IMR-90 (cell line): ENCODE measurements at regions not wholly inside any gene's neighbourhood (a gene's known extent, or its start where the extent isn't known, plus 50 kb on each side); places are given as distances from the start of the nearest gene placed in this dataset.

Source experiments
- ATAC-seq: fragments of 200-7000 bp; cut with Tn5 transposase; 2 replicates; pipeline ENCODE4 v1.9.1; 2020; ENCODE audit warnings: low read depth, mild to moderate bottlenecking, moderate library complexity
- BruUV-seq: library from RNA; stranded (reverse); fragments of 400-500 nt; replicated peaks from 2 replicates; lab custom pipeline; 2021; lab: Mats Ljungman, UMichigan
- CTCF ChIA-PET: fragments of 300-600 bp; formaldehyde crosslinking; extraction: SDS; loops from one replicate; lab custom pipeline; 2021; ENCODE audit warnings: antibody characterized with exemption; lab: Yijun Ruan, JAX
- POLR2A ChIA-PET: fragments of 300-600 bp; sonication (Branson Sonifier 250); formaldehyde crosslinking; loops from one replicate; lab custom pipeline; 2022; ENCODE audit warnings: antibody characterized with exemption; ENCODE audit not compliant: unreplicated experiment; lab: Charles Lee
- DNase-seq: peaks from one replicate; pipeline ENCODE4 v3.0.0; 2013
- H2AFZ ChIP-seq: replicated peaks from 2 replicates; pipeline ENCODE3; 2013; ENCODE audit warnings: low read length, mild to moderate bottlenecking; ENCODE audit not compliant: poor library complexity
- H2AK5ac ChIP-seq: 2 replicates; pipeline ENCODE4 v1.6.1; 2013; ENCODE audit warnings: low read depth, low read length, inconsistent platforms
- H2AK9ac ChIP-seq: replicated peaks from 2 replicates; pipeline ENCODE3; 2013; ENCODE audit warnings: mild to moderate bottlenecking, low read depth, low read length, moderate library complexity; ENCODE audit not compliant: poor library complexity
- H2BK120ac ChIP-seq: 2 replicates; pipeline ENCODE4 v1.6.1; 2013; ENCODE audit warnings: low read depth, low read length, inconsistent platforms
- H2BK15ac ChIP-seq: 3 replicates; pipeline ENCODE4 v1.6.1; 2013; ENCODE audit warnings: low read depth, low read length, inconsistent platforms
- H2BK20ac ChIP-seq: 2 replicates; pipeline ENCODE4 v1.6.1; 2013; ENCODE audit warnings: low read depth, mild to moderate bottlenecking, inconsistent platforms, low read length, moderate library complexity
- H2BK5ac ChIP-seq: 2 replicates; pipeline ENCODE4 v1.6.1; 2013; ENCODE audit warnings: mild to moderate bottlenecking, low read depth, low read length, inconsistent platforms; ENCODE audit not compliant: poor library complexity, severe bottlenecking
- H3K14ac ChIP-seq: replicated peaks from 2 replicates; pipeline ENCODE4 v1.6.1; 2013; ENCODE audit warnings: low read depth, low read length, inconsistent platforms
- H3K18ac ChIP-seq: 2 replicates; pipeline ENCODE4 v1.6.1; 2013; ENCODE audit warnings: low read depth, low read length, control low read depth
- H3K23ac ChIP-seq: 2 replicates; pipeline ENCODE4 v1.6.1; 2013; ENCODE audit warnings: low read depth, low read length, inconsistent platforms
- H3K27ac ChIP-seq: 2 replicates; pipeline ENCODE4 v1.5.1; 2013; ENCODE audit warnings: mild to moderate bottlenecking, control low read depth, low read length; ENCODE audit not compliant: insufficient read depth
- H3K27me3 ChIP-seq: 2 replicates; pipeline ENCODE4 v1.6.1; 2013; ENCODE audit warnings: low read length; ENCODE audit not compliant: control insufficient read depth, insufficient read depth
- H3K36me3 ChIP-seq: 2 replicates; pipeline ENCODE4 v1.6.1; 2013; ENCODE audit warnings: low read length, mixed read lengths; ENCODE audit not compliant: control insufficient read depth, insufficient read depth
- H3K4ac ChIP-seq: 2 replicates; pipeline ENCODE4 v1.6.1; 2013; ENCODE audit warnings: low read depth, low read length, inconsistent platforms
- H3K4me1 ChIP-seq: 2 replicates; pipeline ENCODE4 v1.6.1; 2013; ENCODE audit warnings: low read length, mixed read lengths; ENCODE audit not compliant: control insufficient read depth, insufficient read depth
- H3K4me2 ChIP-seq: 2 replicates; pipeline ENCODE4 v1.6.1; 2013; ENCODE audit warnings: low read depth, mild to moderate bottlenecking, control low read depth, low read length, moderate library complexity
- H3K4me3 ChIP-seq: 2 replicates; pipeline ENCODE4 v1.5.1; 2013; ENCODE audit warnings: low read depth, mild to moderate bottlenecking, control low read depth, low read length, moderate library complexity; ENCODE audit not compliant: insufficient read depth
- H3K56ac ChIP-seq: 2 replicates; pipeline ENCODE4 v1.6.1; 2013; ENCODE audit warnings: low read length, inconsistent platforms; ENCODE audit not compliant: insufficient read depth; ENCODE audit errors: extremely low read depth
- H3K79me1 ChIP-seq, 2 experiments: 2 replicates each; pipeline ENCODE4 v1.6.1; 2013; ENCODE audit warnings: low read length in 2 of 2, inconsistent platforms in 1 of 2, low read depth in 1 of 2
- H3K9ac ChIP-seq: 2 replicates; pipeline ENCODE4 v1.6.1; 2013; ENCODE audit warnings: low read depth, low read length, control low read depth
- H3K9me1 ChIP-seq: 2 replicates; pipeline ENCODE4 v1.6.1; 2013; ENCODE audit warnings: low read length, inconsistent platforms; ENCODE audit not compliant: insufficient read depth
- H3K9me3 ChIP-seq: 2 replicates; pipeline ENCODE4 v1.6.1; 2013; ENCODE audit warnings: low read length; ENCODE audit not compliant: control insufficient read depth, insufficient read depth
- H4K20me1 ChIP-seq: 2 replicates; pipeline ENCODE4 v1.6.1; 2013; ENCODE audit warnings: low read length, inconsistent platforms; ENCODE audit not compliant: insufficient read depth
- H4K5ac ChIP-seq: 2 replicates; pipeline ENCODE4 v1.6.1; 2013; ENCODE audit warnings: mild to moderate bottlenecking, low read depth, low read length, control low read depth
- H4K8ac ChIP-seq, 2 experiments: 2 replicates each; pipeline ENCODE4 v1.6.1; 2013; ENCODE audit warnings: low read depth in 2 of 2, low read length in 2 of 2, control low read depth in 1 of 2, inconsistent platforms in 1 of 2
- H4K91ac ChIP-seq: 2 replicates; pipeline ENCODE4 v1.6.1; 2013; ENCODE audit warnings: low read depth, low read length, inconsistent platforms; ENCODE audit not compliant: insufficient read depth
- BHLHE40 ChIP-seq: fragments of 150-350 bp; IDR thresholded peaks from 2 replicates; pipeline ENCODE4 v1.6.1; 2016; ENCODE audit warnings: mild to moderate bottlenecking, low read depth, low read length
- CHD1 ChIP-seq: IDR thresholded peaks from 2 replicates; pipeline ENCODE4 v1.6.1; 2012; ENCODE audit warnings: low read depth, low read length, improper control_type of control experiment
- CTCF ChIP-seq: conservative IDR thresholded peaks from 2 replicates; pipeline ENCODE4 v1.5.1; 2012; ENCODE audit warnings: mild to moderate bottlenecking, low read depth, low read length, improper control_type of control experiment
- ELK1 ChIP-seq: fragments of 150-350 bp; IDR thresholded peaks from 2 replicates; pipeline ENCODE4 v1.6.1; 2016; ENCODE audit warnings: low read depth, mild to moderate bottlenecking, low read length, moderate library complexity, borderline replicate concordance
- FOS ChIP-seq: fragments of 150-350 bp; IDR thresholded peaks from 2 replicates; pipeline ENCODE4 v1.6.1; 2016; ENCODE audit warnings: low read depth, low read length
- MAFK ChIP-seq: IDR thresholded peaks from 2 replicates; pipeline ENCODE4 v1.6.1; 2012; ENCODE audit warnings: low read depth, low read length, improper control_type of control experiment
- MAZ ChIP-seq: IDR thresholded peaks from 2 replicates; pipeline ENCODE4 v1.6.1; 2012; ENCODE audit warnings: low read depth, mild to moderate bottlenecking, low read length, improper control_type of control experiment, moderate library complexity, borderline replicate concordance
- RAD21 ChIP-seq: IDR thresholded peaks from 2 replicates; pipeline ENCODE4 v1.6.1; 2012; ENCODE audit warnings: low read length, improper control_type of control experiment
- SMC3 ChIP-seq: fragments of 150-350 bp; IDR thresholded peaks from 2 replicates; pipeline ENCODE4 v1.6.1; 2016; ENCODE audit warnings: low read depth, mild to moderate bottlenecking, antibody characterized with exemption, low read length, moderate library complexity
- USF2 ChIP-seq: fragments of 150-350 bp; IDR thresholded peaks from 2 replicates; pipeline ENCODE4 v1.6.1; 2017; ENCODE audit warnings: mild to moderate bottlenecking, antibody characterized with exemption, low read length, low read depth
- WGBS, 2 experiments: methylation state at CpG; one replicate each; pipeline versions ENCODE4 v1.1.5 to v1.1.7; 2013; ENCODE audit warnings: missing lambda C conversion rate in 2 of 2; ENCODE audit not compliant: insufficient read length in 1 of 2; ENCODE audit errors: extremely low coverage in 2 of 2; 5-methylcytosine and 5-hydroxymethylcytosine counted together
- dilution Hi-C: fragments of 300-500 bp; cut with HindIII; formaldehyde crosslinking; loops from one replicate; pipeline ENCODE4 v1.14.3; 2018; ENCODE audit warnings: low sequenced_read_pairs; ENCODE audit not compliant: unreplicated experiment
- in situ Hi-C: fragments of 300-500 bp; cut with MboI; formaldehyde crosslinking; loops from 3 replicates; pipeline ENCODE4 v1.14.3; 2019; ENCODE audit warnings: low sequenced_read_pairs, inconsistent platforms, mixed read lengths
- intact Hi-C: fragments of 100-400 bp; cut with micrococcal nuclease; formaldehyde crosslinking; loops from 2 replicates; pipeline ENCODE4 v1.10.0; 2022

GRCh38 chr3:159263750-159264553, 462.1 kb downstream of the MFSD1 start:
- intact Hi-C loops, result loop anchor here (1.0 to 5.0 kb wide), 6 partner anchors 322 to 1223 kb away; no protein-coding TSS in a partner anchor
- peak; percentile 89 for ATAC-seq

More at GRCh38 chr3:159263750-159264553, 462.1 kb downstream of the MFSD1 start:
- H3K4ac ChIP-seq, result no peak overlapping the region
- no peaks in the 10 kb centered on the region for H3K4me1 ChIP-seq
- no peak overlapping the region for H2AFZ ChIP-seq
- DNase-seq, result peak; percentile 46
- POLR2A ChIA-PET, result no interaction called here
- dilution Hi-C loops, result no loop called here
- H4K5ac ChIP-seq, result no peak overlapping the region
- H3K9ac ChIP-seq, result no peak overlapping the region
- no peaks in the 10 kb centered on the region for H3K79me1 ChIP-seq
- H3K9me3 ChIP-seq, result no peaks in the 10 kb centered on the region
- WGBS, 2 experiments, result no CpG with 5 or more reads among the region's 6 CpGs
- H3K4me2 ChIP-seq, result no peak overlapping the region
- BruUV-seq, result no TSS peak
- H2AK9ac ChIP-seq, result no peak overlapping the region
- no peak overlapping the region for H2AK5ac ChIP-seq
- TF ChIP-seq CTCF (peak; percentile 83), SMC3 (peak; percentile 64), CHD1 (no peak), RAD21 (peak; percentile 83), ELK1 (no peak), FOS (no peak), USF2 (no peak), MAFK (no peak), BHLHE40 (no peak), MAZ (no peak)
- in situ Hi-C loops, result loop anchor here (25.0 kb wide), 2 partner anchors 627 to 748 kb away; partner anchors contain the start of gene GFM1
- no peak overlapping the region for H3K23ac ChIP-seq
- no peak overlapping the region for H2BK15ac ChIP-seq
- H2BK5ac ChIP-seq, result no peak overlapping the region
- H3K27me3 ChIP-seq, result peaks cover 5% of the 10 kb centered on the region; the same call in 1 of the 2 replicates
- H3K36me3 ChIP-seq, result no peaks in the 10 kb centered on the region
- no peak overlapping the region for H2BK120ac ChIP-seq
- no peak overlapping the region for H3K56ac ChIP-seq
- no peak overlapping the region for H4K8ac ChIP-seq
- CTCF ChIA-PET, result interaction anchor here (0.6 to 1.0 kb wide), 2 partner anchors 11 to 758 kb away, joined by 3 read pairs; no protein-coding TSS in a partner anchor
- H3K4me3 ChIP-seq, result no peak overlapping the region
- no peak overlapping the region for H3K14ac ChIP-seq
- no peak overlapping the region for H3K27ac ChIP-seq
- H2BK20ac ChIP-seq, result no peak overlapping the region
- H3K18ac ChIP-seq, result no peak overlapping the region
- no peaks in the 10 kb centered on the region for H4K20me1 ChIP-seq
- no peaks in the 10 kb centered on the region for H3K9me1 ChIP-seq
- no peak overlapping the region for H4K91ac ChIP-seq
